Smooth muscle cell (in vitro differentiated cells): ENCODE measurements at regions not wholly inside any gene's neighbourhood (a gene's known extent, or its start where the extent isn't known, plus 50 kb on each side); places are given as distances from the start of the nearest gene placed in this dataset.

ENCODE experiments used
- DNase-seq: peaks from one replicate; lab custom pipeline; 2025; ENCODE audit not compliant: unreplicated experiment; lab: John Stamatoyannopoulos, UW
- H2AFZ ChIP-seq: fragments of 200-600 bp; sonication (generic); 2 replicates; pipeline ENCODE4 v1.6.0; 2016; ENCODE audit warnings: antibody characterized with exemption, low read depth, mild to moderate bottlenecking
- H3F3A ChIP-seq: fragments of 200-600 bp; sonication (generic); 2 replicates; pipeline ENCODE4 v1.6.0; 2017; ENCODE audit warnings: antibody characterized with exemption, low read depth
- H3K27ac ChIP-seq: fragments of 200-600 bp; sonication (generic); 2 replicates; pipeline ENCODE4 v1.5.1; 2016; ENCODE audit warnings: low read depth, mild to moderate bottlenecking
- H3K27me3 ChIP-seq: fragments of 200-600 bp; sonication (generic); 2 replicates; pipeline ENCODE4 v1.6.1; 2016; ENCODE audit warnings: low read depth, mild to moderate bottlenecking
- H3K36me3 ChIP-seq: fragments of 200-600 bp; sonication (generic); 2 replicates; pipeline ENCODE4 v1.5.1; 2016; ENCODE audit warnings: low read depth
- H3K4me1 ChIP-seq: fragments of 200-600 bp; sonication (generic); 2 replicates; pipeline ENCODE4 v1.5.1; 2016; ENCODE audit warnings: low read depth
- H3K4me2 ChIP-seq: fragments of 200-600 bp; sonication (generic); 2 replicates; pipeline ENCODE4 v1.6.0; 2016; ENCODE audit warnings: mild to moderate bottlenecking
- H3K4me3 ChIP-seq: fragments of 200-600 bp; sonication (generic); 2 replicates; pipeline ENCODE4 v1.5.1; 2016; ENCODE audit warnings: mild to moderate bottlenecking
- H3K79me2 ChIP-seq: fragments of 200-600 bp; sonication (generic); 2 replicates; pipeline ENCODE4 v1.6.0; 2016; ENCODE audit warnings: low read depth, mild to moderate bottlenecking
- H3K9ac ChIP-seq: fragments of 200-600 bp; sonication (generic); 2 replicates; pipeline ENCODE4 v1.6.0; 2016; ENCODE audit warnings: low read depth
- H3K9me3 ChIP-seq: fragments of 200-600 bp; sonication (generic); replicated peaks from 2 replicates; pipeline ENCODE4 v1.5.1; 2016; ENCODE audit warnings: low read depth
- H4K20me1 ChIP-seq: fragments of 200-600 bp; sonication (generic); 2 replicates; pipeline ENCODE4 v1.6.0; 2016; ENCODE audit warnings: low read depth
- CTCF ChIP-seq: fragments of 200-600 bp; sonication (generic); IDR thresholded peaks from 2 replicates; pipeline ENCODE4 v1.5.1; 2017; ENCODE audit warnings: borderline replicate concordance, mild to moderate bottlenecking, antibody characterized with exemption; ENCODE audit not compliant: insufficient read depth, poor library complexity, severe bottlenecking
- WGBS: methylation state at CpG from one replicate; pipeline ENCODE4 v1.1.7; 2016; ENCODE audit warnings: low lambda C conversion rate; 5-methylcytosine and 5-hydroxymethylcytosine counted together

- no peak for TF ChIP-seq CTCF
- H4K20me1 ChIP-seq, result no peaks in the 10 kb centered on the region
- no peak overlapping the region for H3K27ac ChIP-seq
- 91% methylated on average over 1 of the region's 1 CpG for WGBS
- no peak overlapping the region for H3K4me2 ChIP-seq
- no peak overlapping the region for H3K9ac ChIP-seq
- no peak overlapping the region for H2AFZ ChIP-seq
- no peaks in the 10 kb centered on the region for H3K9me3 ChIP-seq
- no peaks in the 10 kb centered on the region for H3K27me3 ChIP-seq
- no peaks in the 10 kb centered on the region for H3K36me3 ChIP-seq
- H3K4me3 ChIP-seq, result no peak overlapping the region
- no peak for DNase-seq
- H3K79me2 ChIP-seq, result no peaks in the 10 kb centered on the region
- H3K4me1 ChIP-seq, result no peaks in the 10 kb centered on the region
- H3F3A ChIP-seq, result no peaks in the 10 kb centered on the region
Observed at GRCh38 chr4:148716431-148717052, 274.3 kb upstream of the NR3C2 start.

GRCh38 chr4:148704291-148704690 is 262.1 kb upstream of the NR3C2 start:
- H3K27me3 ChIP-seq, result no peaks in the 10 kb centered on the region
- H3K4me1 ChIP-seq, result no peaks in the 10 kb centered on the region
- no peaks in the 10 kb centered on the region for H4K20me1 ChIP-seq
- no peaks in the 10 kb centered on the region for H3K79me2 ChIP-seq
- no peaks in the 10 kb centered on the region for H3F3A ChIP-seq
- peaks cover 3% of the 10 kb centered on the region for H3K9me3 ChIP-seq
- no peak for DNase-seq
- H3K36me3 ChIP-seq, result no peaks in the 10 kb centered on the region
- no peak overlapping the region for H3K27ac ChIP-seq
- no peak overlapping the region for H3K9ac ChIP-seq
- 93% methylated on average over 1 of the region's 1 CpG for WGBS
- TF ChIP-seq CTCF, result no peak
- no peak overlapping the region for H3K4me3 ChIP-seq
- no peak overlapping the region for H2AFZ ChIP-seq
- H3K4me2 ChIP-seq, result no peak overlapping the region

- no peak overlapping the region for H3K4me2 ChIP-seq
- no peaks in the 10 kb centered on the region for H3K36me3 ChIP-seq
- whole genome bisulfite sequencing, result 59% methylated on average over 5 of the region's 5 CpGs
- no peaks in the 10 kb centered on the region for H3K9me3 ChIP-seq
- H3K79me2 ChIP-seq, result no peaks in the 10 kb centered on the region
- H3F3A ChIP-seq, result no peaks in the 10 kb centered on the region
- H3K27me3 ChIP-seq, result peaks cover 4% of the 10 kb centered on the region
- H3K9ac ChIP-seq, result no peak overlapping the region
- no peaks in the 10 kb centered on the region for H4K20me1 ChIP-seq
- no peaks in the 10 kb centered on the region for H3K4me1 ChIP-seq
- DNase-seq, result no peak
- no peak overlapping the region for H3K27ac ChIP-seq
- no peak for TF ChIP-seq CTCF
- H3K4me3 ChIP-seq, result no peak overlapping the region
- H2AFZ ChIP-seq, result no peak overlapping the region
Observed at GRCh38 chr4:148694702-148695101, 252.5 kb upstream of the NR3C2 start.
